Activated B cell treated with CpG ODN at 0.5 μM for 24 hours (primary cell): ENCODE measurements at regions not wholly inside any gene's neighbourhood (a gene's known extent, or its start where the extent isn't known, plus 50 kb on each side); places are given as distances from the start of the nearest gene placed in this dataset.

Experiments used
- ATAC-seq: fragments of 200-7000 bp; cut with Tn5 transposase; one replicate; pipeline ENCODE4 v1.10.0; 2021; ENCODE audit warnings: low read depth, mild to moderate bottlenecking, moderate library complexity
- CTCF ChIA-PET: fragments of 350-600 bp; sonication (Branson Sonifier 250); formaldehyde crosslinking; loops from one replicate; lab custom pipeline; 2021; ENCODE audit warnings: antibody characterized with exemption; lab: Charles Lee
- POLR2A ChIA-PET: fragments of 350-600 bp; sonication (Branson Sonifier 250); formaldehyde crosslinking; loops from one replicate; lab custom pipeline; 2021; ENCODE audit warnings: antibody characterized with exemption; lab: Charles Lee
- DNase-seq: peaks from one replicate; pipeline ENCODE4 v3.0.0; 2022
- H3K27ac Mint-ChIP-seq: one replicate; pipeline ENCODE4 v1.8.0; 2020; ENCODE audit warnings: mixed read lengths
- H3K27me3 Mint-ChIP-seq: one replicate; pipeline ENCODE4 v1.8.0; 2021; ENCODE audit warnings: mixed read lengths
- H3K36me3 Mint-ChIP-seq: one replicate; pipeline ENCODE4 v1.8.0; 2021; ENCODE audit warnings: low read depth, mixed read lengths
- H3K4me1 Mint-ChIP-seq: one replicate; pipeline ENCODE4 v1.8.0; 2021; ENCODE audit warnings: mixed read lengths
- H3K4me3 Mint-ChIP-seq: one replicate; pipeline ENCODE4 v1.8.0; 2020; ENCODE audit warnings: mild to moderate bottlenecking, mixed read lengths
- H3K9me3 Mint-ChIP-seq: one replicate; pipeline ENCODE4 v1.8.0; 2020; ENCODE audit warnings: mixed read lengths
- intact Hi-C: fragments of 100-400 bp; cut with micrococcal nuclease; formaldehyde crosslinking; loops from one replicate; pipeline ENCODE4 v1.15.1; 2024
- TF ChIP-seq, protein P1 (sequence below): fragments of 200-600 bp; IDR thresholded peaks from one replicate; pipeline ENCODE4 v1.8.0; 2022; ENCODE audit warnings: antibody characterized with exemption, mild to moderate bottlenecking

DNA sequence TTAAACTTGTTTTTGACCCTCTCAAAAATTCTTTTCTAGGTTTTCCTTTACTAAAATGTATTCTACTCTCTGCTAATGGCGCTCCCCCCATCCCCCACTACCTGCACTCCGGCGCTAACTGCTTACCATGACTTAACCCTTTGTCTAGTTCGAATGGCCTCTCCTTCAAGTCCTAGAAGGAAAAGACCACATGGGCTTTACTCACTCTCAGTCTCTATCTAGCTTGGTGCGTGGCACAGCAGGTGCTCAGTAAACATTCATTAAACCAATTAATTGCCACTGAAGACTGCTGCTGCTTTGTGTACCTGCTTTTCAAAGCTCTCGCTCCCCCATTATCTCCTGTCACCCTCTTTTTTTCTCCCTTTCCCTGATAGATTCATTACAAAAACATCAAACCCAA lies 457.7 kb upstream of the THRB start:
- Mint-ChIP-seq H3K9me3 (no peaks in the 10 kb centered on the region), H3K4me3 (no peak overlapping the region), H3K36me3 (no peaks in the 10 kb centered on the region), H3K4me1 (no peaks in the 10 kb centered on the region), H3K27me3 (no peaks in the 10 kb centered on the region), H3K27ac (no peak overlapping the region)
- POLR2A ChIA-PET, result no interaction called here
- intact Hi-C loops, result no loop called here
- no peak for ATAC-seq
- no peak for DNase-seq
- TF ChIP-seq, protein P1, sequence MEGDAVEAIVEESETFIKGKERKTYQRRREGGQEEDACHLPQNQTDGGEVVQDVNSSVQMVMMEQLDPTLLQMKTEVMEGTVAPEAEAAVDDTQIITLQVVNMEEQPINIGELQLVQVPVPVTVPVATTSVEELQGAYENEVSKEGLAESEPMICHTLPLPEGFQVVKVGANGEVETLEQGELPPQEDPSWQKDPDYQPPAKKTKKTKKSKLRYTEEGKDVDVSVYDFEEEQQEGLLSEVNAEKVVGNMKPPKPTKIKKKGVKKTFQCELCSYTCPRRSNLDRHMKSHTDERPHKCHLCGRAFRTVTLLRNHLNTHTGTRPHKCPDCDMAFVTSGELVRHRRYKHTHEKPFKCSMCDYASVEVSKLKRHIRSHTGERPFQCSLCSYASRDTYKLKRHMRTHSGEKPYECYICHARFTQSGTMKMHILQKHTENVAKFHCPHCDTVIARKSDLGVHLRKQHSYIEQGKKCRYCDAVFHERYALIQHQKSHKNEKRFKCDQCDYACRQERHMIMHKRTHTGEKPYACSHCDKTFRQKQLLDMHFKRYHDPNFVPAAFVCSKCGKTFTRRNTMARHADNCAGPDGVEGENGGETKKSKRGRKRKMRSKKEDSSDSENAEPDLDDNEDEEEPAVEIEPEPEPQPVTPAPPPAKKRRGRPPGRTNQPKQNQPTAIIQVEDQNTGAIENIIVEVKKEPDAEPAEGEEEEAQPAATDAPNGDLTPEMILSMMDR, result no peak
- CTCF ChIA-PET, result no interaction called here

DNA sequence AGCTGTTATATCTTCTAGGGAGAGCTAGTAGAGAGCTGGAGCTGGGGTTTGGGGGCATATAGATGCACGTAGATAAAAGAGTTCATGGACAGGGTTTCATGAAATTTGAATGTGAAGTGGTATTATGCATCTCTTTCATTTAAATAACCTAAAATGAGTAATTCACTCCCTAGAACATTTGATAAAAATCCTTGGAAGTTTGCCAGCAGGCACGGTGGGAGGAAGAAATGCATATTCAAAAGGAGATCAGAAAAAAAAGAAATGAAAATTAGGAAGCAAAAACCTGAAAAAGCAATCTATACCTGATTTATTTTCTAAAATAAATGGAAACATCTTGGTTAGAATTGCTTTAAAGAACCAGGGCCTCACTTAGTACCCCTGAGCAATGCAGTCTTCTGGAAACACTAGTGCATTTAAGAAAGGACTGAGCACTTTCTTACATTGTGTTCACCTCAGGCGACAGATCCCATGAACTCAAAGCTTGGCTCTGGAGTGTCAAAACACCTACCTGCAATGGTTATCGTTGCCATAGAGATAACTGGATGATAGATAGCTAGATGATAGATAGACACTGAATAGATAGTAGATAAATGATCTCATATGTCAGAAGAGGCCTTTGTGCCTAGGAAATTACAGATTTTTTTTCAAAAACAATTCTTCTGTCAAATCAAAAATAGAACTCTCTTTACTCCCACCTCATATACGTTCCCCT lies 458.6 kb upstream of the THRB start:
- ATAC-seq (no peak), DNase-seq (no peak)
- Mint-ChIP-seq H3K4me3 (no peak overlapping the region), H3K27ac (no peak overlapping the region), H3K36me3 (no peaks in the 10 kb centered on the region), H3K4me1 (no peaks in the 10 kb centered on the region), H3K9me3 (no peaks in the 10 kb centered on the region), H3K27me3 (no peaks in the 10 kb centered on the region)
- POLR2A ChIA-PET, result no interaction called here
- CTCF ChIA-PET, result no interaction called here
- TF ChIP-seq, protein P1, result no peak
- intact Hi-C loops, result no loop called here

DNA sequence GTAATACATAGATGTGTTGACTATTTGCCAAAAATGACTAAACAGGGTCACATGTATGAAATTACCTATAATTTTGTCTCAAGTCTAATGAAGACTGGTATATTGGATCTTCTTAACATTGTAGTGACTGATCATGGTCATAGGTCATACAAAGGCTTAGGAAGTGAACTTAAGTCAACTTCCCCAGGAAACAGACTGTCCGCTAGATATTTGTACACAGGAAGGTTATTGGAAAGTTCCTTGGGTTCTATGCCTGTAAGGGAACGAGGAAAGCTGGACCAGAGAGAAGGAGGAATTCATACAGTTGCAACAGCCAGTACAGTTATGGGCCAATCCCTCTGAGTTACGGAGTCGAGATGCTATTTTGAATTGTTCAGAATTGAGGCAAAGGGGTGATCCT lies 462.0 kb upstream of the THRB start:
- ChIA-PET CTCF (no interaction called here), POLR2A (no interaction called here)
- intact Hi-C loops, result no loop called here
- H3K27me3 Mint-ChIP-seq, result no peaks in the 10 kb centered on the region
- no peak overlapping the region for H3K4me3 Mint-ChIP-seq
- H3K36me3 Mint-ChIP-seq, result no peaks in the 10 kb centered on the region
- no peak for DNase-seq
- no peak for ATAC-seq
- H3K9me3 Mint-ChIP-seq, result no peaks in the 10 kb centered on the region
- TF ChIP-seq, protein P1, result no peak
- H3K4me1 Mint-ChIP-seq, result no peaks in the 10 kb centered on the region
- no peak overlapping the region for H3K27ac Mint-ChIP-seq

DNA sequence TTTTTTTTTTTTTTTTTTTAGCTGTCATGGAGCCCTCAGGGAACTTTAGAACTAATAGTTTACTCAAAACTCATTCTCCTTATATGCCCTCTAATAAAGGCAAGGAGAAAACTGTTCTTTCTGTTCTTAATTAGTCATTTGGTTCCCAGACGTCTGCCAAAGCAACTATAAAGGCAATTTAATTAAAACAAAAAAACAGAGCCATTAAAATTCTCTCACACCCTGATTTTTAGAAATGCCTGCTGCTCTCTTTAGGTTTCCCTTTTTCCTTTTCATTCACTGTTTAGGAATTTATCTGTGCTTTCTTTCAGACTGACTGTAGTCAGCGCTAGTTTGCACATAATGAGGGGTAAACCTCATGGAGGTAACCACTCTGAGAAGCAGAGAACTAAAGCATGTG lies 463.6 kb upstream of the THRB start:
- ATAC-seq, result no peak
- H3K27ac Mint-ChIP-seq, result no peak overlapping the region
- no peaks in the 10 kb centered on the region for H3K4me1 Mint-ChIP-seq
- no peaks in the 10 kb centered on the region for H3K36me3 Mint-ChIP-seq
- CTCF ChIA-PET, result no interaction called here
- POLR2A ChIA-PET, result no interaction called here
- intact Hi-C loops, result no loop called here
- TF ChIP-seq, protein P1, result no peak
- no peaks in the 10 kb centered on the region for H3K9me3 Mint-ChIP-seq
- H3K4me3 Mint-ChIP-seq, result no peak overlapping the region
- no peaks in the 10 kb centered on the region for H3K27me3 Mint-ChIP-seq
- no peak for DNase-seq

DNA sequence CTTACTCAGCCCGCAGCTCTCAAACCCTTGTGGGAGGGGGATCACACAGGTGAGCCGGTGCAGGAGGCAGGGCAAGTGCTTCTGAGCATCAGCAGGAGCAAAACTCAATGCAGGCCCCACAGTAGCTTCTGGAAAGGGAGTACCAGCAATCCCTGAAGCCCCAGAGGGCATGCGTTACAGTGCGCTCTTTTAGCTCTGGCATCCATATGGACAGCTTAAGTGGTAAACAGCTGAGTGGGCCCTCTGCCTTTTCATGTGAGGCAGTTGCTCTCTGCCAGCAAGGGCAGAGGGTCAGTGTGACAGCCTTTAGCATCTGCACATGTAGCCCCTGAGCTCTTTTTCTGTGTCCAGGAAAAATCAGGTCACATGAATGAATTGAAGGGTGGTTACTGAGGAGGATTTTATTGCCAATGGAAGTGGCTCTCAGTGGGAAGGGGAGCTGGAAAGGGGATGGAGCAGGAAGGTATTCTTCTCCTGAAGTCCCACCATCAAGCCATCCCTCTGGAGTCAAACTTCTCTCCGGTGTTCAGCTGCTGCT lies 464.3 kb upstream of the THRB start:
- ChIA-PET POLR2A (no interaction called here), CTCF (no interaction called here)
- ATAC-seq (no peak), DNase-seq (no peak)
- Mint-ChIP-seq H3K27me3 (no peaks in the 10 kb centered on the region), H3K27ac (no peak overlapping the region), H3K4me1 (no peaks in the 10 kb centered on the region), H3K4me3 (no peak overlapping the region), H3K9me3 (no peaks in the 10 kb centered on the region), H3K36me3 (no peaks in the 10 kb centered on the region)
- intact Hi-C loops, result no loop called here
- TF ChIP-seq, protein P1, result no peak
